Bronchial epithelial cell (primary cell): ENCODE measurements at regions not wholly inside any gene's neighbourhood (a gene's known extent, or its start where the extent isn't known, plus 50 kb on each side); places are given as distances from the start of the nearest gene placed in this dataset.
"Not testable (repeated sequence)": the region's sequence is repeated elsewhere in the genome, so short reads cannot be mapped to it uniquely, and the experiment has no call there.

Source experiments
- DNase-seq: peaks from one replicate; pipeline ENCODE4 v3.0.0-alpha.2; 2010; ENCODE audit warnings: low read depth
- FAIRE-seq: peaks from 2 replicates; lab custom pipeline; 2011; peaks lifted over from hg19 to GRCh38; lab: Jason Lieb, UNC
- H3K27me3 ChIP-seq: 2 replicates; pipeline ENCODE4 v1.5.1; 2011; ENCODE audit warnings: low read length; ENCODE audit not compliant: control insufficient read depth, insufficient read depth
- H3K36me3 ChIP-seq: 2 replicates; pipeline ENCODE4 v1.5.1; 2011; ENCODE audit warnings: low read length; ENCODE audit not compliant: control insufficient read depth, insufficient read depth
- H3K4me3 ChIP-seq: 2 replicates; pipeline ENCODE4 v1.5.1; 2011; ENCODE audit warnings: mild to moderate bottlenecking, low read depth, low read length, control low read depth
- TF ChIP-seq, protein P1 (sequence below): IDR thresholded peaks from 2 replicates; pipeline ENCODE4 v1.5.1; 2011; ENCODE audit warnings: mild to moderate bottlenecking, moderate library complexity, low read length, control low read depth, inconsistent platforms; ENCODE audit not compliant: insufficient read depth, severe bottlenecking

DNA sequence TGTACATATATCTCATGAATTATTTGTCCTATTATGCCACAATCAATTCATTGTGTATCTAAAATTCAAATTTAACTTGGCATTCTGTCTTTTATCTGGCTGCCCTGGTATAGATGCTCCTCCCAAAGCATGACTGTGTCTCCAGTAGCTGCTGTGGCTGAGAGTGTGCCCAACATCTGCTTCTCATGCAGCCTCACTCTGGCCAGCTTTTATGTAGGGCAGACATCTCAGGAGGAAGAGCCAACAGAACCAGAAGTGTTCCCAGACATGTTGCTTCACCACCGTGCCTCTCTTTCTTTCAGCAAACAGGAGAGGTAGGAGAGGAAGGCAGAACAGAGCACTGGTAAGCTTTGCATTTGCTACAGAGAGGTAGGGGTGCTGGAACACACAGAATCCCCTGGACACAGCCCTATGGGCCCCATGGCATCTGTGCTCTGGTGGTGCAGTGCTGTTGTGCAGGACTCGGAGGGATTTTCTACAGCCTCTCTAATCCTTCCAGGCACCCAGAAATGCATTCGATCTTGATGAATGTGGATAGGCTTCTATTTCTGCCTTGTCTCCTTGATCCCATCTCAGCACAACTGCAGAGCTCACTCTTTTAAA lies 637.1 kb downstream of the UTRN start:
- Histone ChIP-seq H3K4me3 (no peak overlapping the region), H3K27me3 (no peaks in the 10 kb centered on the region), H3K36me3 (no peaks in the 10 kb centered on the region)
- DNase-seq (no peak), FAIRE-seq (no peak)
- TF ChIP-seq, protein P1, sequence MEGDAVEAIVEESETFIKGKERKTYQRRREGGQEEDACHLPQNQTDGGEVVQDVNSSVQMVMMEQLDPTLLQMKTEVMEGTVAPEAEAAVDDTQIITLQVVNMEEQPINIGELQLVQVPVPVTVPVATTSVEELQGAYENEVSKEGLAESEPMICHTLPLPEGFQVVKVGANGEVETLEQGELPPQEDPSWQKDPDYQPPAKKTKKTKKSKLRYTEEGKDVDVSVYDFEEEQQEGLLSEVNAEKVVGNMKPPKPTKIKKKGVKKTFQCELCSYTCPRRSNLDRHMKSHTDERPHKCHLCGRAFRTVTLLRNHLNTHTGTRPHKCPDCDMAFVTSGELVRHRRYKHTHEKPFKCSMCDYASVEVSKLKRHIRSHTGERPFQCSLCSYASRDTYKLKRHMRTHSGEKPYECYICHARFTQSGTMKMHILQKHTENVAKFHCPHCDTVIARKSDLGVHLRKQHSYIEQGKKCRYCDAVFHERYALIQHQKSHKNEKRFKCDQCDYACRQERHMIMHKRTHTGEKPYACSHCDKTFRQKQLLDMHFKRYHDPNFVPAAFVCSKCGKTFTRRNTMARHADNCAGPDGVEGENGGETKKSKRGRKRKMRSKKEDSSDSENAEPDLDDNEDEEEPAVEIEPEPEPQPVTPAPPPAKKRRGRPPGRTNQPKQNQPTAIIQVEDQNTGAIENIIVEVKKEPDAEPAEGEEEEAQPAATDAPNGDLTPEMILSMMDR = no peak

- H3K36me3 ChIP-seq, FAIRE-seq, H3K27me3 ChIP-seq, H3K4me3 ChIP-seq, DNase-seq: not testable (repeated sequence)
Observed at GRCh38 chr6:144922771-144923490, 637.8 kb downstream of the UTRN start.

GRCh38 chr6:144923491-144923787 lies 638.3 kb downstream of the UTRN start:
- H3K27me3 ChIP-seq, H3K36me3 ChIP-seq, FAIRE-seq, H3K4me3 ChIP-seq, DNase-seq: not testable (repeated sequence)

DNA sequence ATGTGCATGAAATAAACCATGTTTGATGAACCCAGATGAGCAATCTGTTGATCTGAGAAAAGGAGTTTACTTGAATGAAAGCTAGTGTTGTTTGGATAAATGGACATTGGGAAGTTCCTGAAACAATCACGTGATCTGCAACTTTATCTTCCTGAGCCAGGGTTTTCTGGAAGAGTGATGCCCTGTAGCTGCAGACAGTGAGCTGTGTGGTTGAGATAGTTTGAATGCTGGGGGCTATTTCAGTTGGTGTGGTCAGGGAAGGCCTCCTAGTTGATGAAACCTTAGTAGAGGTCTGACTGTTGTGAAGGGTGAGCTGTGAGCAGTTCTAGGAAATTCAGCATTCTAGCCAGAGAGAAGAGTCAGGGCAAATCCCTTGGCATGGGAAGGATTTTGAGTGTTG lies 643.7 kb downstream of the UTRN start:
- Histone ChIP-seq H3K27me3 (no peaks in the 10 kb centered on the region), H3K36me3 (no peaks in the 10 kb centered on the region), H3K4me3 (no peak overlapping the region)
- FAIRE-seq = no peak
- no peak for DNase-seq
- TF ChIP-seq, protein P1 = no peak

- DNase-seq (no peak), FAIRE-seq (no peak)
- Histone ChIP-seq H3K27me3 (no peaks in the 10 kb centered on the region), H3K4me3 (no peak overlapping the region), H3K36me3 (no peaks in the 10 kb centered on the region)
- TF ChIP-seq, protein P1 = no peak
Observed at GRCh38 chr6:144929262-144929661, 644.1 kb downstream of the UTRN start.

DNA sequence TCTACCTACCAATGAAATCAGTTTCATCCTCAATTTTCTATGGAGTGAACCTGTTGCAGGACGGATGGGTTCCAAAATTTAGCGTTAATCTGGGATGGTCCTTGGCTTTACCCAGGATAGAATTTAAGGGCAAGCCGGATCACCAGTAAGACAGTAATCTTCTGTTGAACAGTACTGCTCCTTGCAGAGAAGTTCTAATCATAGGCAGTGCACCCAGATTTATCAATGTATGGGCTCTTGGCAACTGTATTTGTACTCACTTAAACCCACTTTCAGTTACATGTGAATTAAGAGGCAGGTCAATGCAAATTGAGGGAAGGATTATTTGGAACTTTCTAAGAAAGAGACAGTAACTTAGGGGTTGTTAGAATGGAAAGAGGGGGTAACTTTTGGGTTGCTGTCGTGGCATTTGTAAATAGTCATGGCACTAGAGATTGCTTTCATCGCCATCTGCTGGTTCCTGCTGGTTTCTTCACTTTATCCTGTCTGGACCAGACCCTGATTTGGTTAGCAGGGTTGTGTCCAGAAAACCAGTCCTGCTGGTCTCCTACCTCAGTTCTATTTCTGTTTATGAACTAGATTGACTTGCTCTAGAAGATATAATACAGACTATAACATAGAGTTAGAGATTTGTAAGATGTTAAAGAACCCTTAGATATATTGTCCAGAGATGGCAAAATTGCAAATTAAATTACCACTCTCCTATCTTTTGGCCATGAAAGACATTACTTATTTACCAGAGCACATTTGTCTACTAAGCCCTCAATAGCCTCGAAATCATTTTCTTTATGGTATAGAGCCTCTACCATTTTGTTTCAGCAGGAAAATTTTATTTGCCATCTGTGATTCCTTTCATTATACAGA lies 646.3 kb downstream of the UTRN start:
- no peaks in the 10 kb centered on the region for H3K36me3 ChIP-seq
- H3K27me3 ChIP-seq = no peaks in the 10 kb centered on the region
- DNase-seq (peak; percentile 42), FAIRE-seq (no peak)
- TF ChIP-seq, protein P1 = peak; percentile 81
- no peak overlapping the region for H3K4me3 ChIP-seq
